ENCODE measurements at regions not wholly inside any gene's neighbourhood (a gene's known extent, or its start where the extent isn't known, plus 50 kb on each side); places are given as distances from the start of the nearest gene placed in this dataset.

GRCh38 chr15:99509686-99510461 is 55.9 kb upstream of the MEF2A start:
- TF ChIP-seq, protein P1, sequence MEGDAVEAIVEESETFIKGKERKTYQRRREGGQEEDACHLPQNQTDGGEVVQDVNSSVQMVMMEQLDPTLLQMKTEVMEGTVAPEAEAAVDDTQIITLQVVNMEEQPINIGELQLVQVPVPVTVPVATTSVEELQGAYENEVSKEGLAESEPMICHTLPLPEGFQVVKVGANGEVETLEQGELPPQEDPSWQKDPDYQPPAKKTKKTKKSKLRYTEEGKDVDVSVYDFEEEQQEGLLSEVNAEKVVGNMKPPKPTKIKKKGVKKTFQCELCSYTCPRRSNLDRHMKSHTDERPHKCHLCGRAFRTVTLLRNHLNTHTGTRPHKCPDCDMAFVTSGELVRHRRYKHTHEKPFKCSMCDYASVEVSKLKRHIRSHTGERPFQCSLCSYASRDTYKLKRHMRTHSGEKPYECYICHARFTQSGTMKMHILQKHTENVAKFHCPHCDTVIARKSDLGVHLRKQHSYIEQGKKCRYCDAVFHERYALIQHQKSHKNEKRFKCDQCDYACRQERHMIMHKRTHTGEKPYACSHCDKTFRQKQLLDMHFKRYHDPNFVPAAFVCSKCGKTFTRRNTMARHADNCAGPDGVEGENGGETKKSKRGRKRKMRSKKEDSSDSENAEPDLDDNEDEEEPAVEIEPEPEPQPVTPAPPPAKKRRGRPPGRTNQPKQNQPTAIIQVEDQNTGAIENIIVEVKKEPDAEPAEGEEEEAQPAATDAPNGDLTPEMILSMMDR (IDR thresholded peaks at IDR 0.05), result no peak
- TF ChIP-seq POLR2A (IDR thresholded peaks at IDR 0.05), result no peak

Data from gastroesophageal sphincter (tissue), 3 donors.